GM18867 (cell line): ENCODE measurements at regions not wholly inside any gene's neighbourhood (a gene's known extent, or its start where the extent isn't known, plus 50 kb on each side); places are given as distances from the start of the nearest gene placed in this dataset.
A peak's percentile ranks its signal among the peaks of the same experiment; 100 is the strongest.

Experiments
- ATAC-seq: cut with Tn5 transposase; IDR thresholded peaks from one replicate; pipeline ENCODE4 v1.9.1; 2021; ENCODE audit warnings: mild to moderate bottlenecking, moderate library complexity; ENCODE audit not compliant: unreplicated experiment

GRCh38 chr2:136582628-136583205 is 182.6 kb upstream of the THSD7B start:
- no peak for ATAC-seq

GRCh38 chr2:136572335-136572734 is 193.0 kb upstream of the THSD7B start:
- ATAC-seq, result no peak

DNA sequence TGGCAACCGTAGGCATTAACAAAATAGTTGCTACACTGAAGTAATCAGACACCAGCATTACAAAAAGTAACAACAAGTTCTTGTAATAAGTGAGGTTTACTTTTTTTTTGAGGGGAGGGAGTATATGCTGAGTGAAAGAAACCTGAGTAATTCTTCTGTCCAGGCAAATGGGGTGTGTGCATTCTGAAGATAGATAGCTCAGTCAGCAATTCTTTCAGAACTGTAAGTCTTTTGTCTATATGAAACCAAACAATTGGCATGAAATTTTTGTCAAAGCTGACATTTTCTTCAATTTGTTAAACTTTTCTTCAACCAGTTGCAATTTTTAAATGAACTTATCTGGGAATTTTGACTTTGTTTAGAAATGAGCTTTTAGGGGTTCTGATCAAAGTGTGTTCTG is 208.1 kb upstream of the THSD7B start:
- no peak for ATAC-seq

- ATAC-seq, result no peak
These were observed 215.2 kb upstream of the THSD7B start for GRCh38 chr2:136550181-136550580.

GRCh38 chr2:136539355-136539754 is 226.0 kb upstream of the THSD7B start:
- ATAC-seq, result no peak

DNA sequence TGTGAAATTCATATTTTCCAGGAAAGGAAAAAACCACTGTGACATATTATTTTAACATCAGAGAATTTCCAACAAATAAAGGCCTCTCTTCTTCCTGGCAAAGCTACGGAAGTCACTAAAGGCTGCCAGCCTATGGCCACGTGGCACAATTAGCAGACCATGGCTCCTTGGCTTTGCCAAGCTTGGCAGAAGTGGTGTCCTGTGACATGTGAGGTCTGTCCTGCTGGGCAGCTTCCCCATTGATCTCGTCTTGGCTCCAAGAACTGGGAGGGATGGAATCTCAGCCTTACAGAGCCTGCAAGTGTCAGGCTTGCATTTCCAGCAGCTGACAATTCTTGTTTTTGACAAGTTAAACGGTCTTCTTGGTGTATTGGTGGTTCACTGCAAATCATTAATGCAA is 226.9 kb upstream of the THSD7B start:
- no peak for ATAC-seq

DNA sequence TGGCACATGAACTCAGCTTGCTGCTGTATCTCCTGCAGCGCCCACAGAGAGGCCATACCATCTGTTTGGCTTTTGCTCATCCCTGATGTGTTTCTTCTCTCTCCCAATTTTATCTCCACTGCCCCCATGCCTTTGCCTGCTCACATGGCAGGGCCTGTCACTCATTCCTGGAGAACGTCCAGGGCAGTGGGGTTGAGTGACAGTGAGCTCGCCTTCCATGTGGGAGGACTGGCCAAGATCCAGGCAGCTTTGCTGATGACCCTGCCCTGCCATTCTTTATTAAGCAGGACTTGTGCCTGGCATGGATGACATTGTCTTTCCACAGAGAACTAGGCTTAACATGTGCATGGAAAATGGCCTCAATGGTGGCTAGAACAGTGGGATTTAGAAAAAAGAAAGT is 230.5 kb upstream of the THSD7B start:
- no peak for ATAC-seq

DNA sequence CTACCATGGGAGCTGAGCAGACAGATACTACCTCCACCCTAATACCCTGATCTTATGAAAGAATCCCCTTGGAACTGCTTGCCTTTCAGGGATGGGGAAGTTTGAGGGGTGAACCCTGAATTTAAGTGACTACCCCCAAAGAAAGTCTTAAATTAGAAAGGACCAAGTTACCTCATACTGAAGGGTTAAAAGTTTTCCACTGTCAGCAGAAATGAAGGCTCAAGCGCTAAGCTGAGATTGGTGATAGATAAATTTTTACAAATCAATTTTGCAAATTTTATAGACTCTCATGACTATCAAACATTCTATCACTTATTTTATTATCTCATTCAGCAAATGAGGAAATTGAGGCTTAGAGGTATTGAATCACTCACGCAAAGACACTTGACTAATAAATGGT is 233.2 kb upstream of the THSD7B start:
- ATAC-seq, result no peak

DNA sequence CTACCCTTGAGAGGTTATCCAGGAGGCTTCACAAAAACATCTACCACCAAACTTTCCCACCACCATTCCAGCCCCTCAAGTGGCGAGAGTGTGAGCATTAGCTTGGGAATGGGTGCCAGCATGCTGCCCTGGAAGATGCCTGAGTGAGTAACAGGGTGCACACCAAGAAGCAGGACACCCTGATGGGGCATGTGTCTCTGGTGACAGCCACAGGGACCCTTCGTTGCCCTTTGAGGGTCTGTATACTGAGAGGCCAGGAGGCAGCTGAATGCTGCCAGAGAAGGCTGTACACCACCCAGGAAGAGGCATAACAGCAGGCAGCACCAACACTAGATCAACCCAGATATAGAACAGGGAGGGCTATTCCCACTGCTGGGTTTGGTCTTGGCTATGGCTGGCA is 233.6 kb upstream of the THSD7B start:
- ATAC-seq, result no peak

GRCh38 chr2:136530146-136530545 is 235.2 kb upstream of the THSD7B start:
- no peak for ATAC-seq

DNA sequence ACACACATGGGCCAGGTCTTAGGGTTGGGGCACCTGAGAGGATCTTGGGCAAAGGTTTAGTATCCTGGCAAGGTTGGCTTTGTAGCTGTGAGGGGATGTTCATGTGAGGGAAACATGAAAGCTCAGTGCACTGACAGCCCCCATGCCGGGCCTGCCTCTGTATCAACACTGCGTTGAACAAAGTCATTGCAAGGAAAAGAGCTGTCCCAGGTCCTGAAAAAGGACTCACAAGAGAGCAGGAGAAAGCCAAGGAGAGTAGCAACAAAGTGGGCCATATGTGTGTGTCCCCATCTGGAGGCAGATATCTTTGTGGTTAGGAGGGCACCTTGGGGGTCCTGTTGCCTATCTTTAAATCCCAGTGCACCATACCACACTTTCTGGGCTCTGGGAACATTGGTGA is 237.8 kb upstream of the THSD7B start:
- ATAC-seq, result no peak

DNA sequence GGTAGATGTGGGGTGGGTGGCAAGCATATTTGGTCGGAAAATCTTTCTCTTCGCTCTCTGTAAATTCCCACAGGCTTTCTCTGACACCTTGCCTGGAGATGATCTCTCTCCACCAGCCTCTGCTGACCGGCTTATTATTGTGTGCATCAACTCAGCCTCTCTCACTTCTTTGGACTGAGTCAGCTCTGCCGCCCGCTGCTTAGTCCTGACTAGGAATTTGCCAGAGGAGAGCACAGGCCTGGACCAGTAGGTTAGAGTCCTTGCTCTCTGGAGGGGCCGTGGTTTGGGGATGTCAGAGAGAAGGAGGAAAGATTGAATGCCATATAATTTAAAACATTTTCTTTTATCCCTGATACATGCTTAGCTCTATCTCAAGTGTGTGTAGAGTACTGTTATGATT is 242.6 kb upstream of the THSD7B start:
- ATAC-seq, result no peak

DNA sequence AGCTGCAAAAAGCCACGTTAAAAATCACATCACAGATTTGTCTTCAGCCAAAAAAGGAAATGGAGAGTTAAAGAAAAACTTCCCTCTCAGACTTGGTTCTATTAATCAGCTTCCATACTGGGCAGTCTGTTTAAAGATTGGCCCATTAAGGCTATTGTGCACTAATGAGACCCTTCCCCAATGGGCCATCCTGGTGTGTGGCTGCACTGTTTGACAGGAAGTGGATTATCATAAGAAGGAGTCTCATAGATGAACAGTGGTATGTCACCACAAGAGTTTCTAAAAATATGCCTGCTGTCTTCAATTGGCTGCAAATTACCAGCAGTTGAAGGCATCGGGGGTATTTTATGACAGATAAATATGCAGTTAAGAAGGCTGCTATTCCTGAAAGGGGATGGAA is 247.6 kb upstream of the THSD7B start:
- no peak for ATAC-seq

DNA sequence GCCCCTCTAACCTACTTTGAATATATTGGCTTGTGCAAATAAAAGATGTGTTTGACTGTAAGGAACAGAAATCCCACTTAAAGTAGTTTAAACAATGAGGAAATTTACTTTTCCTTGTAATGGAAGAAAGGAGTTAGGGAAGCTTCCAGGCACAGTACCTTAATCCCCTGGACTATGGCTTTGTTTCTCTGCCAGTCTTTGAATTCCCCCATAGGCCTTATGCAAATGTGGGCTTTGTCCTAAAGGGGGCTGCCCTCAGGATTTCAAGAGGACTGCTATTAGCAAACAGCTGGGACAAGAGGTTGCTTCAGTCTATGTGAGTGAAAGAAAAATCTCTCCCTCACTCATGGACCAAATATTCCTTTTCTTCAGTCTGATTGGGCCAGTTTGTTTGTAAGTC is 255.1 kb upstream of the THSD7B start:
- no peak for ATAC-seq

GRCh38 chr2:136505462-136505861 is 259.9 kb upstream of the THSD7B start:
- peak; percentile 83 for ATAC-seq

DNA sequence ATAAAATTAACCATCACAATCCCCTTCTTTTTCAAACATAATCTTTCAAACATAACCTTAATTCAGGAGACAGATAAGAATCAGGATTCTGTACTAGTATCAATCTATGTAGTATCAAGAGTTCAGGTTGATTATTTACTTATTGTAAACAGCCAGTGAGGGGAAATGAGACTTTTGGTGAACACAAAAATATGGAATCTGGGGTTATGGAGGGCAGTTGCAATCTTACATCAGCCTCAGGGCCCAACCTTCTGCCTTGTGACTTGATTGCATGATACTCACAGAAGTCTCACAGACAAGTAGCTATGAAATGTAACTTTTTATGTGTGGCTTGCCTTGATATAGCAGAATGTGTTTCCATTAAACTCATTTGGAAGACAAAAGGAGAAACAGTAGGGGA is 262.7 kb upstream of the THSD7B start:
- ATAC-seq, result no peak

GRCh38 chr2:136497709-136498108 is 267.6 kb upstream of the THSD7B start:
- no peak for ATAC-seq

DNA sequence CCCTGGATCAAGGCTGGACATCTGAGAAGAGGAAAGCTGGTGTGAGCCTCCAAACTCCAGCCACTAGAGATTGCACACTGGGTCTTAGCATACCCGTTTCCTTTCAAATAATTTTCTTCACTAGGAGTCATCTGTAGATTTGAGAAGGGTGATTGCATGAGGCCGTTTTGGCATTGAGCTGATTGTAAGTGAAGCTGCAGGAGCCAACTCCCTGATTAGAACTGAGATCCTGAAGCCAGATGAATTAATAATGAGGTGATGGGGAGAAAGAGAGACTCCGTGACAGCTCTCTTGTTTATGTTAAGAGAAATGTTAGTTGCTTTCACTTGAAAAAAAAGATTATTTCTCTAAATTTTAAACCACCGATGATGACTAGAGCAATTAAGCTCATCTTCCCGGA is 268.4 kb upstream of the THSD7B start:
- no peak for ATAC-seq

GRCh38 chr2:136495636-136496035 is 269.7 kb upstream of the THSD7B start:
- ATAC-seq, result peak; percentile 72

GRCh38 chr2:136492901-136493300 is 272.4 kb upstream of the THSD7B start:
- no peak for ATAC-seq

DNA sequence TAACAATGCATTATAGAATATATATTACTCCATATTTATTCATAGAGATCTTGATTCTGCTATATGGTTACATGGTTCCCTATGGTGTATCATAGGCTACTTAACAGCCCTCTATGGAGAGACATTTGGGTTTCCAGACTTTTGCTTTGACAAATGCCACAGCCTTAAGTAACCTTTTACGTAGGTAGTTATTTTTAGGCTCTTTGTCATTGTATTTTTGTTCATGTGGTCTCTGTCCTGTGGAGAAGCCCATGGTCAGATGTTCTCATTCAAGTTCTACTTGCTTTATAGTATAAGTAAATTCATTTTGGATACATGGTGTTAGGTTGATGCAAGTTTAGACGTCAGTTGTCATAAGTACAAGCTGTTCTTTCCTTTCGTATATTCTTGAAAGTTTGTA is 275.2 kb upstream of the THSD7B start:
- ATAC-seq, result no peak

- ATAC-seq, result no peak
These were observed 277.9 kb upstream of the THSD7B start for GRCh38 chr2:136487421-136487820.

DNA sequence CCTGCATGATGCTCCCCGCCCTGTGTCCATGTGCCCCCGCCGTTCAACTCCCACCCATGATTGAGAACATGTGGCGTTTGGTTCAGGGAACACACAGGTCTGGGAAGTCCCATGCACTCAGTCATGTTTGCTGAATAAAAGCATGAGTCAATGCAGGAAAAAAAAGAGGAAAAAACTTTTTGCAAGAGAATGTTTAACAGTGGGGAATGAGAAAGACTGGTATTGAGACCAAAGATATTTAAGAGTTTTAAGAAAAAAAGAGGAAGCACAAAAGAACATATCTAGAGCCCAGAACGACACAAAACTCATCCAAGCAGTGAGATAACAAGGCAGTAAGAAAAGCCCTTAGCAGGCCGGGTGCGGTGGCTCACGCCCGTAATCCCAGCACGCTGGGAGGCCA is 279.2 kb upstream of the THSD7B start:
- peak; percentile 38 for ATAC-seq

GRCh38 chr2:136482966-136483365 is 282.4 kb upstream of the THSD7B start:
- no peak for ATAC-seq
